ENCODE measurements at regions not wholly inside any gene's neighbourhood (a gene's known extent, or its start where the extent isn't known, plus 50 kb on each side); places are given as distances from the start of the nearest gene placed in this dataset.

DNA sequence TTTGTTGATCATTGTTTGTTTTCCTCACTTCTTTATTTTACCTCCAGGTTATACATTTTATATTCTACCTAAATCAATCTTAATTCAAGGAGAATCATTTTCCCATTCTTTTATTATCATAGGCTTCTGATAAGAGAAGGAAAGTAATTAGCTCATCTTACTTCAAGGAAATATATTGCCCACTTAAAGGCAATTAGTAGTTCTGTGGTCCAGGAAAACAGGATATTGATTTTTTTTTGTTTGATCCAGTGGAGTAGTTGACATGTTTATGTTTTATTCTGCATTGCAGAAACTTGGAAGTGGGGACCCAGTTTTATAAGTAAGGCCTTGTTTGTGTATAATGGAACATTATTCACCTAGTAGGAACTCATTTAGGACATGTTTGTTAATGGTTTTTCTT is 390.6 kb downstream of the NDFIP2 start:
- H4K5ac ChIP-seq (ENCODE audit: insufficient read length, low read depth, low read length) = no peak overlapping the region
- H2BK20ac ChIP-seq (ENCODE audit: low read depth, low read length, poor library complexity, severe bottlenecking) = no peak overlapping the region
- no peaks in the 10 kb centered on the region for H3K23me2 ChIP-seq (ENCODE audit: insufficient read length, low read depth, low read length, poor library complexity, severe bottlenecking)
- H4K8ac ChIP-seq (replicated peaks; ENCODE audit: insufficient read length, low read depth, low read length) = no peak overlapping the region
- H3K27me3 ChIP-seq (ENCODE audit: insufficient read depth, low read length) = no peaks in the 10 kb centered on the region
- Mint-ChIP-seq H3K27ac (no peak overlapping the region), H3K27me3 (ENCODE audit: low read depth) (no peaks in the 10 kb centered on the region), H3K4me3 (no peak overlapping the region), H3K9me3 (peaks cover 0 to 3% of the 10 kb centered on the region in 2 experiments; a peak in 2 of 5 replicates), H3K4me1 (peaks cover 20 to 21% of the 10 kb centered on the region in 2 experiments), H3K36me3 (ENCODE audit: insufficient read depth in 1 of 3, low read depth in 3 of 3) (peaks cover 0 to 4% (median 0%) of the 10 kb centered on the region in 3 experiments; a peak in 1 of 7 replicates)
- H3K18ac ChIP-seq (ENCODE audit: insufficient read length, low read depth, low read length) = no peak overlapping the region
- H3K9ac ChIP-seq (ENCODE audit: extremely low read depth, insufficient read length, low read length) = no peak overlapping the region
- no peaks in the 10 kb centered on the region for H4K20me1 ChIP-seq (ENCODE audit: control insufficient read depth, insufficient read depth, insufficient read length)
- no peak overlapping the region for H3K4ac ChIP-seq (ENCODE audit: low read depth, low read length)
- no peak overlapping the region for H2AK5ac ChIP-seq (ENCODE audit: insufficient read length, low read length)
- DNase-seq = no peak
- no peak overlapping the region for H3K14ac ChIP-seq (ENCODE audit: insufficient read depth, low read length)
- H3K79me2 ChIP-seq (ENCODE audit: insufficient read depth, low read length) = no peaks in the 10 kb centered on the region
- H4K91ac ChIP-seq (ENCODE audit: insufficient read length, low read depth, low read length) = no peak overlapping the region
- H2AFZ ChIP-seq (ENCODE audit: low read length) = no peak overlapping the region
- no peak overlapping the region for H2BK5ac ChIP-seq (ENCODE audit: insufficient read length, low read length)
- no peak overlapping the region for H2BK15ac ChIP-seq (ENCODE audit: low read depth, low read length)
- no peaks in the 10 kb centered on the region for H3K79me1 ChIP-seq (ENCODE audit: insufficient read depth, low read depth, low read length, poor library complexity, severe bottlenecking)
- no peak overlapping the region for H3K56ac ChIP-seq (ENCODE audit: insufficient read length, low read depth, low read length)
- no peak overlapping the region for H3K4me2 ChIP-seq (ENCODE audit: insufficient read depth, insufficient read length, low read length)
- TF ChIP-seq, protein P1, sequence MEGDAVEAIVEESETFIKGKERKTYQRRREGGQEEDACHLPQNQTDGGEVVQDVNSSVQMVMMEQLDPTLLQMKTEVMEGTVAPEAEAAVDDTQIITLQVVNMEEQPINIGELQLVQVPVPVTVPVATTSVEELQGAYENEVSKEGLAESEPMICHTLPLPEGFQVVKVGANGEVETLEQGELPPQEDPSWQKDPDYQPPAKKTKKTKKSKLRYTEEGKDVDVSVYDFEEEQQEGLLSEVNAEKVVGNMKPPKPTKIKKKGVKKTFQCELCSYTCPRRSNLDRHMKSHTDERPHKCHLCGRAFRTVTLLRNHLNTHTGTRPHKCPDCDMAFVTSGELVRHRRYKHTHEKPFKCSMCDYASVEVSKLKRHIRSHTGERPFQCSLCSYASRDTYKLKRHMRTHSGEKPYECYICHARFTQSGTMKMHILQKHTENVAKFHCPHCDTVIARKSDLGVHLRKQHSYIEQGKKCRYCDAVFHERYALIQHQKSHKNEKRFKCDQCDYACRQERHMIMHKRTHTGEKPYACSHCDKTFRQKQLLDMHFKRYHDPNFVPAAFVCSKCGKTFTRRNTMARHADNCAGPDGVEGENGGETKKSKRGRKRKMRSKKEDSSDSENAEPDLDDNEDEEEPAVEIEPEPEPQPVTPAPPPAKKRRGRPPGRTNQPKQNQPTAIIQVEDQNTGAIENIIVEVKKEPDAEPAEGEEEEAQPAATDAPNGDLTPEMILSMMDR (conservative IDR thresholded peaks at IDR 0.05) = no peak
- H3T11ph ChIP-seq (ENCODE audit: low read length) = no peak overlapping the region
- no peak overlapping the region for H2BK120ac ChIP-seq (ENCODE audit: low read depth, low read length, poor library complexity, severe bottlenecking)
- peaks cover 4% of the 10 kb centered on the region; the same call in 1 of the 2 replicates for H3K4me1 ChIP-seq (ENCODE audit: insufficient read depth, low read length)
- H3K23ac ChIP-seq (ENCODE audit: insufficient read length, low read depth, low read length) = no peak overlapping the region
- H3K27ac ChIP-seq (ENCODE audit: insufficient read length, low read depth, low read length) = no peak overlapping the region
- no peak overlapping the region for H2BK12ac ChIP-seq (ENCODE audit: insufficient read length, low read depth, low read length)
- no peaks in the 10 kb centered on the region for H3K9me3 ChIP-seq (ENCODE audit: control insufficient read depth, low read depth, low read length)
